SK-N-SH treated with all-trans-retinoic acid at 6 μM for 48 hours (cell line): ENCODE measurements at regions not wholly inside any gene's neighbourhood (a gene's known extent, or its start where the extent isn't known, plus 50 kb on each side); places are given as distances from the start of the nearest gene placed in this dataset.

Experiments
- ATAC-seq: fragments of 200-7000 bp; cut with Tn5 transposase; 3 replicates; pipeline ENCODE4 v1.9.1; 2020; ENCODE audit warnings: mild to moderate bottlenecking, moderate library complexity
- ARNTL ChIP-seq: fragments of 450-650 bp; formaldehyde crosslinking; IDR thresholded peaks from 2 replicates; pipeline ENCODE4 v1.5.0; 2020; ENCODE audit warnings: low read depth, mild to moderate bottlenecking, moderate library complexity, borderline replicate concordance
- BACH2 ChIP-seq: fragments of 250-450 bp; sonication (Bioruptor Pico); IDR thresholded peaks from 2 replicates; pipeline ENCODE4 v1.9.0; 2021; ENCODE audit warnings: mild to moderate bottlenecking, borderline replicate concordance
- CREB5 ChIP-seq: fragments of 250-450 bp; sonication (Bioruptor Pico); IDR thresholded peaks from 2 replicates; pipeline ENCODE4 v1.5.1; 2020; ENCODE audit warnings: low read depth, mild to moderate bottlenecking, moderate library complexity
- CSDC2 ChIP-seq: fragments of 250-450 bp; sonication (Bioruptor Pico); IDR thresholded peaks from 2 replicates; pipeline ENCODE4 v1.5.0; 2020; ENCODE audit warnings: mild to moderate bottlenecking, moderate library complexity
- ESRRG ChIP-seq: fragments of 250-450 bp; sonication (Bioruptor Pico); IDR thresholded peaks from 2 replicates; pipeline ENCODE4 v1.6.1; 2021; ENCODE audit warnings: mild to moderate bottlenecking
- GLIS3 ChIP-seq: fragments of 250-450 bp; sonication (Bioruptor Pico); IDR thresholded peaks from 2 replicates; pipeline ENCODE4 v1.5.0; 2020; ENCODE audit warnings: mild to moderate bottlenecking, moderate library complexity
- ISL1 ChIP-seq: fragments of 250-450 bp; sonication (Bioruptor Pico); IDR thresholded peaks from 2 replicates; pipeline ENCODE4 v2.1.2; 2022; ENCODE audit warnings: mild to moderate bottlenecking, moderate library complexity
- OSR1 ChIP-seq: fragments of 250-450 bp; sonication (Bioruptor Pico); IDR thresholded peaks from 2 replicates; pipeline ENCODE4 v1.8.0; 2022; ENCODE audit warnings: moderate library complexity, mild to moderate bottlenecking, inconsistent platforms
- POU6F1 ChIP-seq: fragments of 250-450 bp; sonication (Bioruptor Pico); IDR thresholded peaks from 2 replicates; pipeline ENCODE4 v1.8.0; 2021; ENCODE audit warnings: low read depth, mild to moderate bottlenecking, moderate library complexity, borderline replicate concordance
- RARB ChIP-seq: fragments of 250-450 bp; sonication (Bioruptor Pico); IDR thresholded peaks from 2 replicates; pipeline ENCODE4 v1.8.0; 2021; ENCODE audit warnings: mild to moderate bottlenecking, moderate library complexity
- SNAI2 ChIP-seq: fragments of 250-450 bp; sonication (Bioruptor Pico); IDR thresholded peaks from 2 replicates; pipeline ENCODE4 v1.5.0; 2020; ENCODE audit warnings: mild to moderate bottlenecking, moderate library complexity
- TCF4 ChIP-seq: fragments of 250-450 bp; sonication (Bioruptor Pico); IDR thresholded peaks from 2 replicates; pipeline ENCODE4 v1.8.0; 2021; ENCODE audit warnings: mild to moderate bottlenecking, moderate library complexity, borderline replicate concordance
- TOX ChIP-seq: fragments of 250-450 bp; sonication (Bioruptor Pico); IDR thresholded peaks from 2 replicates; pipeline ENCODE4 v1.8.0; 2021; ENCODE audit warnings: mild to moderate bottlenecking, moderate library complexity, borderline replicate concordance
- ZC3H10 ChIP-seq: fragments of 250-450 bp; sonication (Bioruptor Pico); IDR thresholded peaks from 2 replicates; pipeline ENCODE4 v1.5.1; 2021; ENCODE audit warnings: mild to moderate bottlenecking, moderate library complexity
- ZFP3 ChIP-seq: fragments of 250-450 bp; sonication (Bioruptor Pico); IDR thresholded peaks from 2 replicates; pipeline ENCODE4 v1.5.0; 2020; ENCODE audit warnings: mild to moderate bottlenecking, moderate library complexity
- ZFP30 ChIP-seq: fragments of 450-650 bp; formaldehyde crosslinking; IDR thresholded peaks from 2 replicates; pipeline ENCODE4 v1.5.0; 2022; ENCODE audit warnings: mild to moderate bottlenecking, moderate library complexity
- ZNF565 ChIP-seq: fragments of 450-650 bp; formaldehyde crosslinking; conservative IDR thresholded peaks from 2 replicates; pipeline ENCODE4 v1.5.0; 2020; ENCODE audit warnings: low read depth, mild to moderate bottlenecking, moderate library complexity
- ZNF70 ChIP-seq: fragments of 450-650 bp; formaldehyde crosslinking; IDR thresholded peaks from 2 replicates; pipeline ENCODE4 v1.5.0; 2020; ENCODE audit warnings: mild to moderate bottlenecking, moderate library complexity
- ZNF8 ChIP-seq: fragments of 450-650 bp; formaldehyde crosslinking; IDR thresholded peaks from 2 replicates; pipeline ENCODE4 v1.5.0; 2020; ENCODE audit warnings: mild to moderate bottlenecking, moderate library complexity
- TF ChIP-seq, protein P1 (sequence below): fragments of 250-450 bp; sonication (Bioruptor Pico); IDR thresholded peaks from 2 replicates; pipeline ENCODE4 v1.8.0; 2020; ENCODE audit warnings: mild to moderate bottlenecking, moderate library complexity, borderline replicate concordance
- TF ChIP-seq, protein P2 (sequence below): fragments of 250-450 bp; sonication (Bioruptor Pico); IDR thresholded peaks from 2 replicates; pipeline ENCODE4 v1.5.1; 2021; ENCODE audit warnings: mild to moderate bottlenecking, moderate library complexity
- TF ChIP-seq, protein P3 (sequence below): fragments of 250-450 bp; sonication (Bioruptor Pico); IDR thresholded peaks from 2 replicates; pipeline ENCODE4 v1.5.0; 2020; ENCODE audit warnings: mild to moderate bottlenecking, moderate library complexity

GRCh38 chr5:130578354-130578753, 586.7 kb downstream of the HINT1 start:
- TF ChIP-seq TCF4 (no peak), BACH2 (no peak)
- no peak for ATAC-seq

DNA sequence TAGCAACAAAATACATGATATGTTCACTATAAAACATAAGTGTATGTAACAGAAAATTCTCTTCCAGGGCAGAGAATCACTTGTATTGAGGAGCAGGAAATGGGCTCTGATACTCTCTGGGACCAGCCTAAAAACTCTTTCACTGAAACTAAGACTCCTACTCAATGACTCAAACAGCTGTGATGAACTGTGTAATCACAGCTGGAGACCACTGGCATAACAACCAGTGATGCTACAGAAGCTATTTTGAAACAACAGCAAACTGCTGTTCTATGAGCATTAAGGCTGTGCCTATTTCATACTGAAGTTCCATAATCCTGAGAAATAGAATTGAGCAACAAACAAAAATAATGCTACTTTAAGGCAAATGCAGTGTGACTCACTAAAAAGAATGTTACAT, 594.0 kb downstream of the HINT1 start:
- TF ChIP-seq ZFP30 (CRISPR knock-in tag) (no peak), ZC3H10 (CRISPR knock-in tag) (no peak), CREB5 (no peak), SNAI2 (CRISPR knock-in tag) (no peak), ZNF565 (no peak), ESRRG (no peak), ZFP3 (CRISPR knock-in tag) (no peak), ZNF8 (CRISPR knock-in tag) (no peak), RARB (no peak), BACH2 (no peak), ARNTL (CRISPR knock-in tag) (no peak), ISL1 (CRISPR knock-in tag) (no peak), GLIS3 (CRISPR knock-in tag) (no peak), CSDC2 (CRISPR knock-in tag) (no peak), POU6F1 (CRISPR knock-in tag) (no peak), ZNF70 (CRISPR knock-in tag) (no peak), OSR1 (no peak)
- TF ChIP-seq, protein P1, sequence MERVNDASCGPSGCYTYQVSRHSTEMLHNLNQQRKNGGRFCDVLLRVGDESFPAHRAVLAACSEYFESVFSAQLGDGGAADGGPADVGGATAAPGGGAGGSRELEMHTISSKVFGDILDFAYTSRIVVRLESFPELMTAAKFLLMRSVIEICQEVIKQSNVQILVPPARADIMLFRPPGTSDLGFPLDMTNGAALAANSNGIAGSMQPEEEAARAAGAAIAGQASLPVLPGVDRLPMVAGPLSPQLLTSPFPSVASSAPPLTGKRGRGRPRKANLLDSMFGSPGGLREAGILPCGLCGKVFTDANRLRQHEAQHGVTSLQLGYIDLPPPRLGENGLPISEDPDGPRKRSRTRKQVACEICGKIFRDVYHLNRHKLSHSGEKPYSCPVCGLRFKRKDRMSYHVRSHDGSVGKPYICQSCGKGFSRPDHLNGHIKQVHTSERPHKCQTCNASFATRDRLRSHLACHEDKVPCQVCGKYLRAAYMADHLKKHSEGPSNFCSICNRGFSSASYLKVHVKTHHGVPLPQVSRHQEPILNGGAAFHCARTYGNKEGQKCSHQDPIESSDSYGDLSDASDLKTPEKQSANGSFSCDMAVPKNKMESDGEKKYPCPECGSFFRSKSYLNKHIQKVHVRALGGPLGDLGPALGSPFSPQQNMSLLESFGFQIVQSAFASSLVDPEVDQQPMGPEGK (CRISPR knock-in tag): no peak
- no peak for ATAC-seq

- TF ChIP-seq TCF4 (no peak), ISL1 (CRISPR knock-in tag) (no peak)
- ATAC-seq: no peak
Observed at GRCh38 chr5:130568791-130569190, 596.3 kb downstream of the HINT1 start.

GRCh38 chr5:130555429-130555828, 609.6 kb downstream of the HINT1 start:
- no peak for ATAC-seq
- TF ChIP-seq TCF4 (no peak), ZNF565 (no peak), RARB (no peak), ZC3H10 (CRISPR knock-in tag) (no peak), CSDC2 (CRISPR knock-in tag) (no peak), ZNF70 (CRISPR knock-in tag) (no peak), BACH2 (no peak), ZFP3 (CRISPR knock-in tag) (no peak), ARNTL (CRISPR knock-in tag) (no peak), ISL1 (CRISPR knock-in tag) (no peak), ZFP30 (CRISPR knock-in tag) (no peak), TOX (CRISPR knock-in tag) (no peak), CREB5 (no peak)
- TF ChIP-seq, protein P2, sequence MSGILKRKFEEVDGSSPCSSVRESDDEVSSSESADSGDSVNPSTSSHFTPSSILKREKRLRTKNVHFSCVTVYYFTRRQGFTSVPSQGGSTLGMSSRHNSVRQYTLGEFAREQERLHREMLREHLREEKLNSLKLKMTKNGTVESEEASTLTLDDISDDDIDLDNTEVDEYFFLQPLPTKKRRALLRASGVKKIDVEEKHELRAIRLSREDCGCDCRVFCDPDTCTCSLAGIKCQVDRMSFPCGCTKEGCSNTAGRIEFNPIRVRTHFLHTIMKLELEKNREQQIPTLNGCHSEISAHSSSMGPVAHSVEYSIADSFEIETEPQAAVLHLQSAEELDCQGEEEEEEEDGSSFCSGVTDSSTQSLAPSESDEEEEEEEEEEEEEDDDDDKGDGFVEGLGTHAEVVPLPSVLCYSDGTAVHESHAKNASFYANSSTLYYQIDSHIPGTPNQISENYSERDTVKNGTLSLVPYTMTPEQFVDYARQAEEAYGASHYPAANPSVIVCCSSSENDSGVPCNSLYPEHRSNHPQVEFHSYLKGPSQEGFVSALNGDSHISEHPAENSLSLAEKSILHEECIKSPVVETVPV (CRISPR knock-in tag): no peak

- peak; percentile 15; the same call in 2 of the 3 replicates for ATAC-seq
- no peak for TF ChIP-seq TOX (CRISPR knock-in tag)
- TF ChIP-seq, protein P2 (CRISPR knock-in tag): no peak
- TF ChIP-seq SNAI2 (CRISPR knock-in tag): no peak
- TF ChIP-seq ZNF70 (CRISPR knock-in tag): no peak
- TF ChIP-seq GLIS3 (CRISPR knock-in tag): no peak
- TF ChIP-seq, protein P3, sequence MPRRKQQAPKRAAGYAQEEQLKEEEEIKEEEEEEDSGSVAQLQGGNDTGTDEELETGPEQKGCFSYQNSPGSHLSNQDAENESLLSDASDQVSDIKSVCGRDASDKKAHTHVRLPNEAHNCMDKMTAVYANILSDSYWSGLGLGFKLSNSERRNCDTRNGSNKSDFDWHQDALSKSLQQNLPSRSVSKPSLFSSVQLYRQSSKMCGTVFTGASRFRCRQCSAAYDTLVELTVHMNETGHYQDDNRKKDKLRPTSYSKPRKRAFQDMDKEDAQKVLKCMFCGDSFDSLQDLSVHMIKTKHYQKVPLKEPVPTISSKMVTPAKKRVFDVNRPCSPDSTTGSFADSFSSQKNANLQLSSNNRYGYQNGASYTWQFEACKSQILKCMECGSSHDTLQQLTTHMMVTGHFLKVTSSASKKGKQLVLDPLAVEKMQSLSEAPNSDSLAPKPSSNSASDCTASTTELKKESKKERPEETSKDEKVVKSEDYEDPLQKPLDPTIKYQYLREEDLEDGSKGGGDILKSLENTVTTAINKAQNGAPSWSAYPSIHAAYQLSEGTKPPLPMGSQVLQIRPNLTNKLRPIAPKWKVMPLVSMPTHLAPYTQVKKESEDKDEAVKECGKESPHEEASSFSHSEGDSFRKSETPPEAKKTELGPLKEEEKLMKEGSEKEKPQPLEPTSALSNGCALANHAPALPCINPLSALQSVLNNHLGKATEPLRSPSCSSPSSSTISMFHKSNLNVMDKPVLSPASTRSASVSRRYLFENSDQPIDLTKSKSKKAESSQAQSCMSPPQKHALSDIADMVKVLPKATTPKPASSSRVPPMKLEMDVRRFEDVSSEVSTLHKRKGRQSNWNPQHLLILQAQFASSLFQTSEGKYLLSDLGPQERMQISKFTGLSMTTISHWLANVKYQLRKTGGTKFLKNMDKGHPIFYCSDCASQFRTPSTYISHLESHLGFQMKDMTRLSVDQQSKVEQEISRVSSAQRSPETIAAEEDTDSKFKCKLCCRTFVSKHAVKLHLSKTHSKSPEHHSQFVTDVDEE (CRISPR knock-in tag): no peak
- TF ChIP-seq ZC3H10 (CRISPR knock-in tag): no peak
- TF ChIP-seq ESRRG: no peak
- TF ChIP-seq, all 23 proteins: peak for 0
Observed at GRCh38 chr5:130550562-130550928, 614.5 kb downstream of the HINT1 start.
